Tibial nerve (tissue), 4 donors: ENCODE measurements at regions not wholly inside any gene's neighbourhood (a gene's known extent, or its start where the extent isn't known, plus 50 kb on each side); places are given as distances from the start of the nearest gene placed in this dataset.

ENCODE experiments used
- DNase-seq, 2 donors: peaks; one replicate each; pipeline ENCODE4 v3.0.0-alpha.2; 2019; ENCODE audit warnings: low spot score in 2 of 2
- H3K27ac ChIP-seq, 4 donors: fragments of 200-600 bp; sonication (generic) in 3 of 4; one replicate each; pipeline ENCODE4 v1.5.1; 2017 to 2019; ENCODE audit warnings: mild to moderate bottlenecking in 1 of 4
- H3K27me3 ChIP-seq, 2 donors: fragments of 200-600 bp; sonication (generic) in 1 of 2; one replicate each; pipeline versions ENCODE4 v1.5.1 to v1.6.0; 2017 to 2019
- H3K36me3 ChIP-seq, 3 donors: fragments of 200-600 bp; sonication (generic); one replicate each; pipeline ENCODE4 v1.5.1; 2018 to 2019
- H3K4me1 ChIP-seq, 4 donors: fragments of 200-600 bp; sonication (generic) in 3 of 4; one replicate each; pipeline ENCODE4 v1.5.1; 2017 to 2019
- H3K4me3 ChIP-seq, 4 donors: fragments of 200-600 bp; sonication (generic) in 3 of 4; one replicate each; pipeline ENCODE4 v1.5.1; 2017 to 2019; ENCODE audit warnings: mild to moderate bottlenecking in 1 of 4, moderate library complexity in 1 of 4
- H3K9me3 ChIP-seq, 4 donors: fragments of 200-600 bp; sonication (generic) in 3 of 4; one replicate each; pipeline ENCODE4 v1.5.1; 2017 to 2019
- EP300 ChIP-seq, 2 donors: sonication (generic); formaldehyde crosslinking; IDR thresholded peaks; one replicate each; pipeline ENCODE4 v1.6.1; 2017; ENCODE audit warnings: antibody characterized with exemption in 2 of 2, mild to moderate bottlenecking in 1 of 2
- POLR2A ChIP-seq, 2 donors: fragments of 450-650 bp; IDR thresholded peaks; one replicate each; pipeline ENCODE4 v1.6.1; 2017; ENCODE audit warnings: antibody characterized with exemption in 2 of 2, mild to moderate bottlenecking in 2 of 2, moderate library complexity in 2 of 2
- WGBS, 2 donors: methylation state at CpG; one replicate each; pipeline ENCODE4 v1.1.5; 2018; 5-methylcytosine and 5-hydroxymethylcytosine counted together
- TF ChIP-seq, protein P1 (sequence below), 5 experiments: fragments of 200-600 bp in 3 of 5; fragments of 450-650 bp in 2 of 5; sonication (generic) in 3 of 5; IDR thresholded peaks; one replicate each; pipeline ENCODE4 v1.5.1; 2016 to 2019; ENCODE audit warnings: antibody characterized with exemption in 5 of 5, mild to moderate bottlenecking in 3 of 5, moderate library complexity in 2 of 5

- no peak overlapping the region for H3K4me3 ChIP-seq
- no peaks in the 10 kb centered on the region for H3K9me3 ChIP-seq
- no peaks in the 10 kb centered on the region for H3K27me3 ChIP-seq
- DNase-seq, result no peak
- H3K4me1 ChIP-seq, result peaks cover 0 to 4% (median 0%) of the 10 kb centered on the region in 4 donors
- no peaks in the 10 kb centered on the region for H3K36me3 ChIP-seq
- H3K27ac ChIP-seq, result no peak overlapping the region
- 44 to 49% methylated on average over 3 of the region's 3 CpGs for WGBS, 2 donors
- no peak for TF ChIP-seq POLR2A (IDR thresholded peaks at IDR 0.05)
- TF ChIP-seq EP300 (IDR thresholded peaks at IDR 0.05), result no peak
- TF ChIP-seq, protein P1, sequence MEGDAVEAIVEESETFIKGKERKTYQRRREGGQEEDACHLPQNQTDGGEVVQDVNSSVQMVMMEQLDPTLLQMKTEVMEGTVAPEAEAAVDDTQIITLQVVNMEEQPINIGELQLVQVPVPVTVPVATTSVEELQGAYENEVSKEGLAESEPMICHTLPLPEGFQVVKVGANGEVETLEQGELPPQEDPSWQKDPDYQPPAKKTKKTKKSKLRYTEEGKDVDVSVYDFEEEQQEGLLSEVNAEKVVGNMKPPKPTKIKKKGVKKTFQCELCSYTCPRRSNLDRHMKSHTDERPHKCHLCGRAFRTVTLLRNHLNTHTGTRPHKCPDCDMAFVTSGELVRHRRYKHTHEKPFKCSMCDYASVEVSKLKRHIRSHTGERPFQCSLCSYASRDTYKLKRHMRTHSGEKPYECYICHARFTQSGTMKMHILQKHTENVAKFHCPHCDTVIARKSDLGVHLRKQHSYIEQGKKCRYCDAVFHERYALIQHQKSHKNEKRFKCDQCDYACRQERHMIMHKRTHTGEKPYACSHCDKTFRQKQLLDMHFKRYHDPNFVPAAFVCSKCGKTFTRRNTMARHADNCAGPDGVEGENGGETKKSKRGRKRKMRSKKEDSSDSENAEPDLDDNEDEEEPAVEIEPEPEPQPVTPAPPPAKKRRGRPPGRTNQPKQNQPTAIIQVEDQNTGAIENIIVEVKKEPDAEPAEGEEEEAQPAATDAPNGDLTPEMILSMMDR (IDR thresholded peaks at IDR 0.05), result no peak
These were observed 717.6 kb upstream of the MAP3K7 start for GRCh38 chr6:91304521-91304920.

GRCh38 chr6:91303326-91303725 lies 716.5 kb upstream of the MAP3K7 start:
- no peak for DNase-seq
- no peaks in the 10 kb centered on the region for H3K36me3 ChIP-seq
- H3K4me3 ChIP-seq, result no peak overlapping the region
- H3K27me3 ChIP-seq, result no peaks in the 10 kb centered on the region
- no peak overlapping the region for H3K27ac ChIP-seq
- TF ChIP-seq POLR2A (IDR thresholded peaks at IDR 0.05) (no peak), EP300 (IDR thresholded peaks at IDR 0.05) (no peak)
- TF ChIP-seq, protein P1 (IDR thresholded peaks at IDR 0.05), result no peak
- H3K9me3 ChIP-seq, result no peaks in the 10 kb centered on the region
- H3K4me1 ChIP-seq, result peaks cover 0 to 15% (median 0%) of the 10 kb centered on the region in 4 donors
- WGBS, 2 donors, result 96 to 97% methylated on average over 5 to 8 of the region's 12 CpGs

DNA sequence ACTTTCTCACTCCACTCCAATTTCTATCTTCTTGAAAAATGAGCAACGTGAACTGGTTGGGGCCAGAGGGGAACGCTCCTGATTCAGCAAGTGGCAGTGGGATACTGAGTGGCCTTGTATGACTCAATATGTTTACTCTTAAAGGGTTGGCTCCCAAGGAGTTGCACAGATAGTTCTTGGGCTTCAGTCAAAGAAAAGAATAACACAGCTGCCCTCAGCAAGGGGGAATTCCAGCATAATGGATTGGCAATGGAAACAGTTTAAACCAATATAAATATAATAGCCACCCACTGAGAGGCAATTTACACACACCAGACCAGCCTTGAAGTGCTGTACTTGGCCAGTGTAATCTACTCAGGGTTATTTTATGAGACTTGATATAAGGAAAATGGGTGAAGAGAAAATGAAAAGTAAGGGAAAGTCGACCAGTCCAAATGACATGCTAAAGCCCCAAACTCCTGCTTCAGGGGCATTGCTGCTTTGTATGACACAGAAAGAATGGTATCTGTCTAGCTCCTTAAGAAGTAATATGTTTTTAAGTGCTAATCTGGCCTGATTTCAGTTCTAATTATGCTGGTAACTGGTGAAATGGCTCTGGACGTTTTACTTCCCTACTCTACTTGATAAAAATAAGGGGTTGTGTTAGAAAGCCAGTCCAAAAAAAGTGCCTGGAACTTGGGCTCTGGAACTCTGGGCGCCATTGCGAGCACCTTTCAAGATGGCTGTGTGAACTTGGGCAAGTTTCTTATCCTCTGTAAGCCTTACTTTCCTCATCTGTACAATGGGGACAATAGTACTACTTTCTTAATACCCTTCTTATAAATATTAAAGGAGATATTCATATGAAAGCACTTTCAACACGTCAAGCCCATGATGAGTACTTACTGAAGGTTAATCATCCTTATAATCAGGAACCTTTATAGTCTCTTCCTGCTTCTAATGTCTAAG lies 712.9 kb upstream of the MAP3K7 start:
- peaks cover 0 to 15% (median 0%) of the 10 kb centered on the region in 4 donors for H3K4me1 ChIP-seq
- WGBS, 2 donors, result 46 to 51% methylated on average over 7 of the region's 7 CpGs
- H3K27ac ChIP-seq, result peak overlapping the region in 2 of 4 donors; percentile 39 to 86
- no peaks in the 10 kb centered on the region for H3K27me3 ChIP-seq
- H3K9me3 ChIP-seq, result peaks cover 0 to 6% (median 0%) of the 10 kb centered on the region in 4 donors
- H3K4me3 ChIP-seq, result no peak overlapping the region
- TF ChIP-seq, protein P1 (IDR thresholded peaks at IDR 0.05), result no peak
- TF ChIP-seq EP300 (IDR thresholded peaks at IDR 0.05), result peak in 1 of 2 donors; percentile 72
- no peaks in the 10 kb centered on the region for H3K36me3 ChIP-seq
- peak; percentile 39 to 67 for DNase-seq

DNA sequence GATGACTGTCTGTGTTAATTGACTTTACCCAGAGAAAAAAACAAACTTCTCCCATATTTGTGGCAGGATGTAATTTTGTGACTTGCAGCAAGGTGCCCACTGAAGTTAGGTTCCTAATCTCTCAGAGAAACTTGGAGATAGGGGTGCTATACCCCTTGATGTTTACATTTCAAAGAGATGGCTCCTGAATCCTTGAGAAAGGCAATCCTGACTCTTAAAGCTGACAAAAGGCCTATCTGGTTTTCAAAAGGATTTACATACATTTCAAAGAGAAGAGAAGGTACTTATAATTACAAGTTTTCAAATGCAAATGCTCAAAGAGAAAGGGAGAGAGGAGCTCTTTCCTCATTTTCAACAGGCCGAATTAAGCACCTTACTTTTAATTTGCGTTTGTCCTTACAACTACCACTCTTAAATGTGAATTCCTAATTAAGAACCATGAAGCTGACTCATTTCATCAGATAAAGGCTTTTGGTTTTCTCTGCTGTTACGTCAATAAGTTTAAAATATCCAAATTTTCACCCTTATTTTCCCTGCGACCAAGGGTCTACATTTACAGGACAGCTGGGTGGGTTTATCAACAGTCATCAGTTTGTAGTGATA lies 711.8 kb upstream of the MAP3K7 start:
- no peaks in the 10 kb centered on the region for H3K27me3 ChIP-seq
- H3K27ac ChIP-seq, result peak overlapping the region in 3 of 4 donors; percentile 26 to 86 (median 31)
- 68 to 72% methylated on average over 4 of the region's 4 CpGs for WGBS, 2 donors
- H3K36me3 ChIP-seq, result no peaks in the 10 kb centered on the region
- DNase-seq, result no peak
- no peak overlapping the region for H3K4me3 ChIP-seq
- TF ChIP-seq, protein P1 (IDR thresholded peaks at IDR 0.05), result no peak
- TF ChIP-seq POLR2A (IDR thresholded peaks at IDR 0.05) (no peak), EP300 (IDR thresholded peaks at IDR 0.05) (no peak)
- peaks cover 0 to 15% (median 0%) of the 10 kb centered on the region in 4 donors for H3K4me1 ChIP-seq
- peaks cover 0 to 6% (median 0%) of the 10 kb centered on the region in 4 donors for H3K9me3 ChIP-seq

DNA sequence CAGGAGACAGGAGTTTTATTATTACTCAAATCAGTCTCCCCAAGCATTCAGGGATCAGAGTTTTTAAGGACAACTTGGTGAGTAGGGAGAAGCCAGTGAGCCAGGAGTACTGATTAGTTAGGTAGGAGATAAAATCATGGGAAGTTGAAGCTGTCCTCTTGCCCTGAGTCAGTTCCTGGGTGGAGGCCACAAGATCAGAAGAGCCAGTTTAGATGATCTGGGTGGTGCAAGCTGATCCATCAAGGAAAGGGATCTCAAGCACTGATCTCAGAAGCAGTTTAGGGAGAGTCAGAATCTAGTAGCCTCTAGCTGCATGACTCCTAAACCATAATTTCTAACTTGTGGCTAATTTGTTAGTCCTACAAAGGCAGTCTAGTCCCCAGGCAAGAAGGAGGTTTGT lies 706.5 kb upstream of the MAP3K7 start:
- TF ChIP-seq, protein P1 (IDR thresholded peaks at IDR 0.05), result no peak
- TF ChIP-seq EP300 (IDR thresholded peaks at IDR 0.05) (no peak), POLR2A (IDR thresholded peaks at IDR 0.05) (no peak)
- Histone ChIP-seq H3K27ac (no peak overlapping the region), H3K4me1 (peaks cover 0 to 12% (median 0%) of the 10 kb centered on the region in 4 donors), H3K9me3 (peaks cover 0 to 6% (median 0%) of the 10 kb centered on the region in 4 donors), H3K4me3 (no peak overlapping the region), H3K36me3 (no peaks in the 10 kb centered on the region), H3K27me3 (no peaks in the 10 kb centered on the region)
- DNase-seq, result no peak
